ENCODE measurements at regions not wholly inside any gene's neighbourhood (a gene's known extent, or its start where the extent isn't known, plus 50 kb on each side); places are given as distances from the start of the nearest gene placed in this dataset.

GRCh38 chr6:154673919-154674318 is 59.3 kb upstream of the SCAF8 start:
- no peak for DNase-seq (ENCODE audit: extremely low read depth in 1 of 11, low read depth in 9 of 11, low spot score in 4 of 11)

GRCh38 chr6:154675602-154676088 is 57.6 kb upstream of the SCAF8 start:
- DNase-seq (ENCODE audit: extremely low read depth in 1 of 11, low read depth in 9 of 11, low spot score in 4 of 11): peak; percentile 84 to 99 (median 93)

GRCh38 chr6:154682633-154683125 is 50.5 kb upstream of the SCAF8 start:
- DNase-seq (ENCODE audit: extremely low read depth in 1 of 11, low read depth in 9 of 11, low spot score in 4 of 11): no peak

Data from renal cortex interstitium (tissue), 11 donors.